ENCODE measurements at regions not wholly inside any gene's neighbourhood (a gene's known extent, or its start where the extent isn't known, plus 50 kb on each side); places are given as distances from the start of the nearest gene placed in this dataset.
A peak's percentile ranks its signal among the peaks of the same experiment; 100 is the strongest.

- Mint-ChIP-seq H3K4me3 (no peak overlapping the region), H3K27me3 (ENCODE audit: low read depth in 3 of 3) (peaks cover 0 to 3% (median 3%) of the 10 kb centered on the region in 3 donors), H3K36me3 (no peaks in the 10 kb centered on the region), H3K27ac (no peak overlapping the region), H3K4me1 (no peaks in the 10 kb centered on the region), H3K9me3 (peaks cover 0 to 2% (median 0%) of the 10 kb centered on the region in 6 donors)
- DNase-seq = no peak
These were observed 570.4 kb downstream of the TCERG1L start for GRCh38 chr10:130740915-130741750.

DNA sequence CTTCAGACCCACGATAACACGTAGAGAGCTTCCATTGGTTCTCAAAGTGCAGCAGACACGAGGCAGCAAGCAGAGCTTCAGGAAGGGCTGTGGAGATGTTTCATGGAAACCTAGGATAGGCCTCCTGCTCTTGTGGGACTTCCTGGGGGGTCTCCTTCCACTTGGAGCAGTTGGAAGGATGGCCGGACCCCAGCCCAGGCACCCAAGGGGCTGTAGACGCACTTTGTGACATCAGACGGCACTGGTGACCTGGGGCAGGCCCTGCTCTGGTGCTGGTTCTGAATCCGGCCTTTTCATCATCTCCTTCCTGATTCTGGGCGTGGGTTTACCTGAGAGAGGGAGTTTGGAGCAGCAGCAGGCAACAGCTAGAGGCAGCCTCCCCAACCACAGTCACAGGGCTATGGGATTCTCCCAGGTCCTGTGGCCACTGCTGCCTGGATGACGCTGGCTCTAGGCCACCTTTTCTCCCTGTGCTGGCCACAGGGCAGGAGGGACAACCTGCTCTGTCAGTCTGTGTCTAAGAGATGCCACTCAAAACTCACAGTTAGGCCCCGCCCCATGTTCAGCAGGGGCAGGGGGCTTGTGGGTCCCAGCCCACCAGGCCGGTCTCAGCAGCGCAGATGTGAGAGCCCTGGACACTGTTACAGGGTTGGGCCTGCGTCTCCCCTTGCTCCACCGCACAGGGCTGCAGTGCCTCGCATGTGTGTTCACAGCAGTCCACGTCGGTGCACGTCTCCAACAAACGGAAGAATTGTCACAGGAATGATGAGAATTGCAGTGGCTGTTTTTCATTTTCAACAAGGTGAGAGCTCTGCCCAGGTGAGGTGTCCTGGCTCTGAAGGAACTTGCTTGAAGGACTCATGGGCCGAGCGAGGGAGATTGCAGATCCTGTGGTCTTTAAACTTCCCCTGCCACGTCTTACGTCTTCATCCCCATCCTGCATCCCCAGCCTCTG, 569.3 kb downstream of the TCERG1L start:
- Mint-ChIP-seq H3K27me3 (ENCODE audit: low read depth in 3 of 3) (peaks cover 0 to 3% (median 3%) of the 10 kb centered on the region in 3 donors), H3K27ac (no peak overlapping the region), H3K9me3 (peaks cover 0 to 2% (median 0%) of the 10 kb centered on the region in 6 donors), H3K4me3 (no peak overlapping the region), H3K4me1 (no peaks in the 10 kb centered on the region), H3K36me3 (no peaks in the 10 kb centered on the region)
- DNase-seq = no peak

DNA sequence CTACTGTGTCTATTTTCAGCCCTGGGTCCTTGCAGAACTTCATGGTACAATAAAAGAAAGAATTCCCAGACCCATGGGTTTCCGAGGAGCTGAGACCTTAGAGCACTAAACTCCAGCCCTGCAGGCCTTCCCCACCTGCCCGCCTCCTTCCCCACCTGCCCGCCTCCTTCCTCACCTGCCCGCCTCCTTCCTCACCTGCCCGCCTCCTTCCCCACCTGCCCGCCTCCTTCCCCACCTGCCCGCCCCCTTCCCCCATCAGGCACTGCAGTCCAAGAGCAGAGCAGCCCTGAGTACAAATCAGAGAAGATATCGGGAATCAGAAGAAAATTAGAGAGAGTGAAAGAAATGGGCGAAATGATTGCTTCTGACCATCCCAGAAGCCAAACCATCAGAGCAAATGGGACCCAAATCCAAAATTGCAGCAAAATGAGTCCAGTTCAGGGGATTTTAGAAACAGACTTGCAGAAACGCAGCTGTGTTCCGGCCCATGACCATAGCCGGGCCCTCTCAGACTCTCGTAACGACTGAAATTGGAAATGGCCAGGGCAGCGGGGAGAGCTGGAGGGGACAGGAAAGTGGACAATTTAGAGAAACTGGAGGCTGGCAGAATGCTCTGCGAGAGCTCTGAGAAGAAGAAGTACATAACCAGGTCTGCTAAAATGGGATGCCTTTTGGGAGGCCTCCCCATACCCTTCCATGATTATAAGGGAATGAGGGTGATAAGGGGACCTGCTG, 568.4 kb downstream of the TCERG1L start:
- Mint-ChIP-seq H3K4me3 (no peak overlapping the region), H3K27ac (no peak overlapping the region), H3K4me1 (no peaks in the 10 kb centered on the region), H3K27me3 (ENCODE audit: low read depth in 3 of 3) (peaks cover 0 to 5% (median 0%) of the 10 kb centered on the region in 3 donors), H3K9me3 (peaks cover 0 to under 1% (median 0%) of the 10 kb centered on the region in 6 donors), H3K36me3 (no peaks in the 10 kb centered on the region)
- DNase-seq = no peak

DNA sequence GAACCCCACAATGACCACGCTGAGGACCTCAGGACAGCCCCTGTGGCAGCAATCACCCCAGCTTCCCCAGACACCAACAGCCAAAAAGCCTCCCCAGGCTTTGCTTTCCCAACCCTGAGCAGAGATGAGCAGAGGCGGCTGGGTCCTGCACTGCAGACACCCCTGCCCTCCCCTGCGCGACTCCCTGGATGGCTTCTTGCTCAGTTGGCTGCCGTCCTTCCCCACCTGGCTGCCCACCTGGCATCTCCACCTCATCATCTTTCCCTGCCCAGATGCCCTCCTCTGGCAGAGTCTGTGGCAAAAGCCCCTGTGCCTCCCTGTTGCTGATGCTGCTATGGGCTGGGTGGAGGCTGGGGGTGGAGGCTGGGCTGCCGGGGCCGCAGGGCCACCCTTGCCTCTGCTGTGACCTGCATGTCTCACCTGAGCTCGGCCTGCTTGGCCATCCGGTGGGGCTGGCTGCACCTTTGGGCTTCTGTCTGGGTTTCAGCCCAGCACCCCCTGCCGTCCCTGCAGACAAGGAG, 567.7 kb downstream of the TCERG1L start:
- no peak for DNase-seq
- no peak overlapping the region for H3K27ac Mint-ChIP-seq
- H3K36me3 Mint-ChIP-seq = no peaks in the 10 kb centered on the region
- H3K4me3 Mint-ChIP-seq = no peak overlapping the region
- peaks cover 0 to 5% (median 0%) of the 10 kb centered on the region in 3 donors for H3K27me3 Mint-ChIP-seq (ENCODE audit: low read depth in 3 of 3)
- H3K4me1 Mint-ChIP-seq = no peaks in the 10 kb centered on the region
- no peaks in the 10 kb centered on the region for H3K9me3 Mint-ChIP-seq

- H3K27ac Mint-ChIP-seq = no peak overlapping the region
- DNase-seq = no peak
- H3K36me3 Mint-ChIP-seq = no peaks in the 10 kb centered on the region
- H3K4me3 Mint-ChIP-seq = no peak overlapping the region
- no peaks in the 10 kb centered on the region for H3K9me3 Mint-ChIP-seq
- peaks cover 0 to 2% (median under 1%) of the 10 kb centered on the region in 3 donors for H3K27me3 Mint-ChIP-seq (ENCODE audit: low read depth in 3 of 3)
- H3K4me1 Mint-ChIP-seq = no peaks in the 10 kb centered on the region
These were observed 566.9 kb downstream of the TCERG1L start for GRCh38 chr10:130744631-130745030.

- H3K27me3 Mint-ChIP-seq (ENCODE audit: low read depth in 3 of 3) = peaks cover 0 to 2% (median 1%) of the 10 kb centered on the region in 3 donors
- H3K4me1 Mint-ChIP-seq = no peaks in the 10 kb centered on the region
- DNase-seq = no peak
- H3K27ac Mint-ChIP-seq = no peak overlapping the region
- H3K9me3 Mint-ChIP-seq = no peaks in the 10 kb centered on the region
- no peak overlapping the region for H3K4me3 Mint-ChIP-seq
- no peaks in the 10 kb centered on the region for H3K36me3 Mint-ChIP-seq
These were observed 566.3 kb downstream of the TCERG1L start for GRCh38 chr10:130745251-130745650.

GRCh38 chr10:130745821-130746220, 565.7 kb downstream of the TCERG1L start:
- Mint-ChIP-seq H3K36me3 (no peaks in the 10 kb centered on the region), H3K27ac (no peak overlapping the region)
- no peak for DNase-seq

GRCh38 chr10:130746311-130746710, 565.2 kb downstream of the TCERG1L start:
- Mint-ChIP-seq H3K27ac (no peak overlapping the region), H3K4me1 (no peaks in the 10 kb centered on the region), H3K4me3 (no peak overlapping the region), H3K9me3 (no peaks in the 10 kb centered on the region), H3K36me3 (no peaks in the 10 kb centered on the region), H3K27me3 (ENCODE audit: low read depth in 3 of 3) (peaks cover 0 to 2% (median 1%) of the 10 kb centered on the region in 3 donors)
- no peak for DNase-seq

More at GRCh38 chr10:130745821-130746220, 565.7 kb downstream of the TCERG1L start:
- H3K9me3 Mint-ChIP-seq = no peaks in the 10 kb centered on the region
- H3K4me1 Mint-ChIP-seq = no peaks in the 10 kb centered on the region
- peaks cover 0 to 2% (median 1%) of the 10 kb centered on the region in 3 donors for H3K27me3 Mint-ChIP-seq (ENCODE audit: low read depth in 3 of 3)
- no peak overlapping the region for H3K4me3 Mint-ChIP-seq

DNA sequence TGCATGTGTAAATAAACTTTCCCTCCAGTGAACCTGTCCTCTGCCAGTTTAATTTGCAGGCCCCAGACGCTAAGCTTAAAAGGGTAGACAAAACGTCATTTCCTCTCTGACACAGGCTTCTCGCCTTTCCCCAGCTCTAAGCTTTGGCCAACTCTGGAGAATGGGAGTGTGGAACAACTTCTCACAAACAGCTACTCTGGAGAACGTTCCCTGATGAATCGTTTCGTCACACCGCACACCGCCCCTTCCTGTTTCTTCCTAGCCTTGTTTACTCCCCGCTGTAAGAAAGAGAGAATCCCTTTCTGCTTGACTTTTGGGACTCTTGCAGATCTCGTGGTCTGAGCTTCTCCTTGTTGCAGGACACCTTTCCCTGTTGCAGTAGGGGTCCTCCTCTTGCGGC, 564.2 kb downstream of the TCERG1L start:
- no peak for DNase-seq
- H3K4me1 Mint-ChIP-seq = no peaks in the 10 kb centered on the region
- H3K27me3 Mint-ChIP-seq (ENCODE audit: low read depth in 3 of 3) = peaks cover 0 to 3% (median 1%) of the 10 kb centered on the region in 3 donors
- no peak overlapping the region for H3K4me3 Mint-ChIP-seq
- peaks cover 0 to 2% (median 0%) of the 10 kb centered on the region in 6 donors for H3K9me3 Mint-ChIP-seq
- H3K27ac Mint-ChIP-seq = no peak overlapping the region
- no peaks in the 10 kb centered on the region for H3K36me3 Mint-ChIP-seq

- Mint-ChIP-seq H3K4me3 (no peak overlapping the region), H3K36me3 (no peaks in the 10 kb centered on the region), H3K4me1 (no peaks in the 10 kb centered on the region), H3K9me3 (peaks cover 0 to 2% (median 0%) of the 10 kb centered on the region in 6 donors), H3K27ac (no peak overlapping the region), H3K27me3 (ENCODE audit: low read depth in 3 of 3) (peaks cover 0 to 3% (median 1%) of the 10 kb centered on the region in 3 donors)
- no peak for DNase-seq
These were observed 563.6 kb downstream of the TCERG1L start for GRCh38 chr10:130747946-130748345.

- H3K27me3 Mint-ChIP-seq (ENCODE audit: low read depth in 3 of 3) = peaks cover 0 to 3% (median 1%) of the 10 kb centered on the region in 3 donors
- H3K4me3 Mint-ChIP-seq = no peak overlapping the region
- H3K36me3 Mint-ChIP-seq = no peaks in the 10 kb centered on the region
- H3K4me1 Mint-ChIP-seq = no peaks in the 10 kb centered on the region
- peaks cover 0 to 2% (median 0%) of the 10 kb centered on the region in 6 donors for H3K9me3 Mint-ChIP-seq
- no peak overlapping the region for H3K27ac Mint-ChIP-seq
- no peak for DNase-seq
These were observed 563.0 kb downstream of the TCERG1L start for GRCh38 chr10:130748409-130749057.

- H3K27ac Mint-ChIP-seq = no peak overlapping the region
- peaks cover 0 to 3% (median 3%) of the 10 kb centered on the region in 3 donors for H3K27me3 Mint-ChIP-seq (ENCODE audit: low read depth in 3 of 3)
- no peak for DNase-seq
- H3K4me3 Mint-ChIP-seq = no peak overlapping the region
- peaks cover 0 to 4% (median 0%) of the 10 kb centered on the region in 6 donors for H3K9me3 Mint-ChIP-seq
- H3K4me1 Mint-ChIP-seq = no peaks in the 10 kb centered on the region
- no peaks in the 10 kb centered on the region for H3K36me3 Mint-ChIP-seq
These were observed 561.6 kb downstream of the TCERG1L start for GRCh38 chr10:130749911-130750310.

DNA sequence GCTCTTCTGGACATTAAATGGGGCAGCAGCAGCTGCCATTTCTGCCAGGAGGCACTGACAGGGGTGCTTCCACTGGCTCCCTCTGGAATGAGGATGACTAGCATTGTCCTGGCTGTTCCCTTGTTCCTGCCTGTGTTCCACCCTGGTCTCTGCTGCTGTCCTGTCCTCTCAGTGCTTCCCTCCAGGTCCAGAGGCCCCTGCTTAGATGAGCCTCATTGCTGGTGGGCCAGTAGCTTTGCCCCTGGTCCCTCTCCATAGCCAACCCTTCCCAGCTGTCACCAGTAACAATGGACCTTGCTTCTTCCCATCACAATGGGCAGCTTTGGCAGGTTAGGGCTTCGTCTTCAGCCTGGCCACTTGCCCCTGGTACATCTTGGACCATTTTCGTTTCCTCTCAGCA, 561.1 kb downstream of the TCERG1L start:
- Mint-ChIP-seq H3K9me3 (peaks cover 0 to 4% (median 0%) of the 10 kb centered on the region in 6 donors), H3K4me3 (no peak overlapping the region)
- no peak for DNase-seq

More for the DNA sequence above, 561.1 kb downstream of the TCERG1L start:
- peak overlapping the region in 1 of 6 donors; percentile 17 for H3K27ac Mint-ChIP-seq
- H3K27me3 Mint-ChIP-seq (ENCODE audit: low read depth in 3 of 3) = peaks cover 0 to 5% (median 3%) of the 10 kb centered on the region in 3 donors
- no peaks in the 10 kb centered on the region for H3K36me3 Mint-ChIP-seq
- no peaks in the 10 kb centered on the region for H3K4me1 Mint-ChIP-seq
